Chondrocyte (in vitro differentiated cells): ENCODE measurements at regions not wholly inside any gene's neighbourhood (a gene's known extent, or its start where the extent isn't known, plus 50 kb on each side); places are given as distances from the start of the nearest gene placed in this dataset.

Experiments used
- DNase-seq: peaks from one replicate; pipeline ENCODE4 v3.0.0; 2021; ENCODE audit warnings: mixed read lengths, low spot score
- H3K27ac Mint-ChIP-seq: one replicate; pipeline ENCODE4 v1.8.0; 2021; ENCODE audit warnings: mild to moderate bottlenecking, moderate library complexity, mixed read lengths; ENCODE audit not compliant: unreplicated experiment
- H3K27me3 Mint-ChIP-seq: 2 replicates; pipeline ENCODE4 v1.8.0; 2021; ENCODE audit warnings: low read depth, mixed read lengths
- H3K36me3 Mint-ChIP-seq: 2 replicates; pipeline ENCODE4 v1.8.0; 2021; ENCODE audit warnings: low read depth, mixed read lengths
- H3K4me1 Mint-ChIP-seq: 2 replicates; pipeline ENCODE4 v1.8.0; 2021; ENCODE audit warnings: low read depth, mild to moderate bottlenecking, mixed read lengths
- H3K4me3 Mint-ChIP-seq: one replicate; pipeline ENCODE4 v1.8.0; 2021; ENCODE audit warnings: mild to moderate bottlenecking, moderate library complexity, mixed read lengths; ENCODE audit not compliant: unreplicated experiment
- H3K9me3 Mint-ChIP-seq: 2 replicates; pipeline ENCODE4 v1.8.0; 2021; ENCODE audit warnings: low read depth, mixed read lengths
- CTCF ChIP-seq: fragments of 200-600 bp; sonication (generic); IDR thresholded peaks from 2 replicates; pipeline ENCODE4 v1.5.0; 2021; ENCODE audit warnings: antibody characterized with exemption, mild to moderate bottlenecking, moderate library complexity

GRCh38 chr1:224512600-224513151 is 78.1 kb upstream of the WDR26 start:
- peaks cover 27% of the 10 kb centered on the region for H3K4me1 Mint-ChIP-seq
- H3K27me3 Mint-ChIP-seq, result no peaks in the 10 kb centered on the region
- TF ChIP-seq CTCF, result no peak
- H3K27ac Mint-ChIP-seq, result no peak overlapping the region
- H3K4me3 Mint-ChIP-seq, result no peak overlapping the region
- DNase-seq, result no peak
- H3K36me3 Mint-ChIP-seq, result peaks cover 2% of the 10 kb centered on the region
- no peaks in the 10 kb centered on the region for H3K9me3 Mint-ChIP-seq

GRCh38 chr1:224513383-224513782 is 78.8 kb upstream of the WDR26 start:
- Mint-ChIP-seq H3K4me1 (peaks cover 27% of the 10 kb centered on the region), H3K27me3 (no peaks in the 10 kb centered on the region), H3K4me3 (no peak overlapping the region), H3K27ac (no peak overlapping the region), H3K9me3 (no peaks in the 10 kb centered on the region), H3K36me3 (peaks cover 2% of the 10 kb centered on the region)
- DNase-seq, result no peak
- no peak for TF ChIP-seq CTCF

GRCh38 chr1:224513787-224514209 is 79.2 kb upstream of the WDR26 start:
- peaks cover 2% of the 10 kb centered on the region for H3K36me3 Mint-ChIP-seq
- peaks cover 27% of the 10 kb centered on the region for H3K4me1 Mint-ChIP-seq
- DNase-seq, result no peak
- no peaks in the 10 kb centered on the region for H3K9me3 Mint-ChIP-seq
- H3K4me3 Mint-ChIP-seq, result no peak overlapping the region
- no peaks in the 10 kb centered on the region for H3K27me3 Mint-ChIP-seq
- peak; percentile 98 for TF ChIP-seq CTCF
- H3K27ac Mint-ChIP-seq, result no peak overlapping the region

GRCh38 chr1:224517171-224517570 is 82.6 kb upstream of the WDR26 start:
- H3K4me3 Mint-ChIP-seq, result no peak overlapping the region
- H3K27ac Mint-ChIP-seq, result no peak overlapping the region
- no peak for DNase-seq
- no peak for TF ChIP-seq CTCF
- no peaks in the 10 kb centered on the region for H3K36me3 Mint-ChIP-seq
- H3K9me3 Mint-ChIP-seq, result no peaks in the 10 kb centered on the region
- no peaks in the 10 kb centered on the region for H3K27me3 Mint-ChIP-seq
- peaks cover 17% of the 10 kb centered on the region for H3K4me1 Mint-ChIP-seq

GRCh38 chr1:224518528-224518927 is 83.9 kb upstream of the WDR26 start:
- Mint-ChIP-seq H3K4me3 (no peak overlapping the region), H3K4me1 (peaks cover 16% of the 10 kb centered on the region), H3K36me3 (no peaks in the 10 kb centered on the region), H3K27ac (no peak overlapping the region), H3K9me3 (no peaks in the 10 kb centered on the region), H3K27me3 (no peaks in the 10 kb centered on the region)
- TF ChIP-seq CTCF, result no peak
- no peak for DNase-seq
